ENCODE measurements at regions not wholly inside any gene's neighbourhood (a gene's known extent, or its start where the extent isn't known, plus 50 kb on each side); places are given as distances from the start of the nearest gene placed in this dataset.

GRCh38 chr20:63145156-63145555 is 70.8 kb downstream of the YTHDF1 start:
- no peak for TF ChIP-seq CTCF (IDR thresholded peaks at IDR 0.05)
- no peak for TF ChIP-seq USF1 (CRISPR knock-in tag; IDR thresholded peaks at IDR 0.05)
- TF ChIP-seq ZNF317 (CRISPR knock-in tag; IDR thresholded peaks at IDR 0.05; ENCODE audit: borderline replicate concordance, low read depth): no peak
- no peak for TF ChIP-seq MXD4 (CRISPR knock-in tag; IDR thresholded peaks at IDR 0.05; ENCODE audit: borderline replicate concordance)
- TF ChIP-seq FOXJ3 (CRISPR knock-in tag; IDR thresholded peaks at IDR 0.05; ENCODE audit: borderline replicate concordance): no peak
- no peak for TF ChIP-seq TCF7 (CRISPR knock-in tag; IDR thresholded peaks at IDR 0.05; ENCODE audit: low read depth)
- TF ChIP-seq ATF2 (CRISPR knock-in tag; IDR thresholded peaks at IDR 0.05; ENCODE audit: borderline replicate concordance, low read depth): no peak
- TF ChIP-seq SP1 (CRISPR knock-in tag; conservative IDR thresholded peaks at IDR 0.05): no peak
- TF ChIP-seq SMAD4 (CRISPR knock-in tag; IDR thresholded peaks at IDR 0.05): no peak
- TF ChIP-seq USF2 (CRISPR knock-in tag; IDR thresholded peaks at IDR 0.05): no peak

Measured in WTC11 (cell line).